Calu3 (cell line): ENCODE measurements at regions not wholly inside any gene's neighbourhood (a gene's known extent, or its start where the extent isn't known, plus 50 kb on each side); places are given as distances from the start of the nearest gene placed in this dataset.

Experiments
- BruUV-seq: library from RNA; stranded (reverse); fragments of 400-500 nt; replicated peaks from 2 replicates; lab custom pipeline; 2021; lab: Mats Ljungman, UMichigan
- CTCF ChIA-PET: fragments of 300-600 bp; sonication (Branson Sonifier 250); formaldehyde crosslinking; loops from one replicate; lab custom pipeline; 2022; ENCODE audit warnings: antibody characterized with exemption; lab: Charles Lee
- DNase-seq: peaks from one replicate; pipeline ENCODE4 v3.0.0; 2022
- H3K27ac Mint-ChIP-seq: one replicate; pipeline ENCODE4 v1.8.0; 2022; ENCODE audit warnings: mixed read lengths; ENCODE audit not compliant: unreplicated experiment
- H3K27me3 Mint-ChIP-seq: one replicate; pipeline ENCODE4 v1.8.0; 2022; ENCODE audit warnings: mixed read lengths; ENCODE audit not compliant: unreplicated experiment
- H3K36me3 Mint-ChIP-seq: one replicate; pipeline ENCODE4 v1.8.0; 2022; ENCODE audit warnings: mild to moderate bottlenecking, moderate library complexity, mixed read lengths; ENCODE audit not compliant: insufficient read depth, unreplicated experiment
- H3K4me1 Mint-ChIP-seq: one replicate; pipeline ENCODE4 v1.8.0; 2022; ENCODE audit warnings: mild to moderate bottlenecking, low read depth, mixed read lengths; ENCODE audit not compliant: unreplicated experiment
- H3K4me3 Mint-ChIP-seq: one replicate; pipeline ENCODE4 v1.8.0; 2022; ENCODE audit warnings: mild to moderate bottlenecking, low read depth, moderate library complexity, mixed read lengths; ENCODE audit not compliant: unreplicated experiment
- H3K9me3 Mint-ChIP-seq: one replicate; pipeline ENCODE4 v1.8.0; 2022; ENCODE audit warnings: low read depth, mixed read lengths; ENCODE audit not compliant: unreplicated experiment
- intact Hi-C: fragments of 100-400 bp; cut with micrococcal nuclease; formaldehyde crosslinking; loops from one replicate; pipeline ENCODE4 v1.10.0; 2022; ENCODE audit not compliant: unreplicated experiment
- TF ChIP-seq, protein P1 (sequence below): fragments of 200-600 bp; IDR thresholded peaks from one replicate; pipeline ENCODE4 v1.8.0; 2022; ENCODE audit warnings: antibody characterized with exemption; ENCODE audit not compliant: unreplicated experiment

DNA sequence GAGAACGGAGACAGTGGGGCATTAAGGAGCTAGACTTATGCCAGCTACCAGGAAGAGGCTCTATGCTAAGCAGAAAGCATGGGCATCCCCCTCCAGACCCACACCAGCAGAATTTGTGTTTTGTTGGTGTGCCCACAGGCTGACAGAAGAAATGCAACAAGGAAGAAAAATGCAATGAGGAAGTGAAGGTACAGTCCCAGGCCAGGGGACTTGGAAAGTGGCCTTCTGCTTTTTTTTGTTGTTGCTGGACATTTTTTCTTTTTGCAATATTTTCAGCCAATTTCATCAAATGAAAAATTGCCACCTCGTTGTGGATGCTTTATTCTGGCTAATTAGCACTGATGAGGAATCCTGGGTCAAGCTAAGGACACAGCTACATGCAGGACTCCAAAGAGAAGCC lies 167.7 kb downstream of the TSHZ3 start:
- no peaks in the 10 kb centered on the region for H3K27me3 Mint-ChIP-seq
- no peak overlapping the region for H3K4me3 Mint-ChIP-seq
- no TSS peak for BruUV-seq
- H3K9me3 Mint-ChIP-seq: peaks cover 23% of the 10 kb centered on the region
- DNase-seq: no peak
- no peak overlapping the region for H3K27ac Mint-ChIP-seq
- intact Hi-C loops: no loop called here
- CTCF ChIA-PET: no interaction called here
- TF ChIP-seq, protein P1, sequence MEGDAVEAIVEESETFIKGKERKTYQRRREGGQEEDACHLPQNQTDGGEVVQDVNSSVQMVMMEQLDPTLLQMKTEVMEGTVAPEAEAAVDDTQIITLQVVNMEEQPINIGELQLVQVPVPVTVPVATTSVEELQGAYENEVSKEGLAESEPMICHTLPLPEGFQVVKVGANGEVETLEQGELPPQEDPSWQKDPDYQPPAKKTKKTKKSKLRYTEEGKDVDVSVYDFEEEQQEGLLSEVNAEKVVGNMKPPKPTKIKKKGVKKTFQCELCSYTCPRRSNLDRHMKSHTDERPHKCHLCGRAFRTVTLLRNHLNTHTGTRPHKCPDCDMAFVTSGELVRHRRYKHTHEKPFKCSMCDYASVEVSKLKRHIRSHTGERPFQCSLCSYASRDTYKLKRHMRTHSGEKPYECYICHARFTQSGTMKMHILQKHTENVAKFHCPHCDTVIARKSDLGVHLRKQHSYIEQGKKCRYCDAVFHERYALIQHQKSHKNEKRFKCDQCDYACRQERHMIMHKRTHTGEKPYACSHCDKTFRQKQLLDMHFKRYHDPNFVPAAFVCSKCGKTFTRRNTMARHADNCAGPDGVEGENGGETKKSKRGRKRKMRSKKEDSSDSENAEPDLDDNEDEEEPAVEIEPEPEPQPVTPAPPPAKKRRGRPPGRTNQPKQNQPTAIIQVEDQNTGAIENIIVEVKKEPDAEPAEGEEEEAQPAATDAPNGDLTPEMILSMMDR: no peak
- H3K4me1 Mint-ChIP-seq: no peaks in the 10 kb centered on the region
- H3K36me3 Mint-ChIP-seq: no peaks in the 10 kb centered on the region

DNA sequence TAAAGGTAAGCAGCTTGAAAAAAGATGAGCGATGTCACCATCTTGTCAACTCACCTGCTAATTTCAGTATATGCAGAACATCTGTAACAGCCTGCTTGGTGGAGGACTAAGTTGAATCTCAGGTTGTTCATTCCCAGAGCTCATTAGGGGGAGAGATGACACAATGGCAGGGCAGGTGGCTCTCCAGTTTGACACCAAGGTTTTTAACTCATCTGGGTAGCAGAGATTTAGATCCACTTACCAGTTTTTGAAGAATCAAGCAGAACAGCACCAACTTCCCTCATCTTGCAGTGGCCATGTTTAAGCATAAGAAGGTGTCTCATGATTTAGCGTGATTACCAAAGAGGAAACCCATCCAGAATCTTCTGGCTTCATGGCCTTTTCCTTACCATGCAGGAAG lies 168.3 kb downstream of the TSHZ3 start:
- no TSS peak for BruUV-seq
- CTCF ChIA-PET: no interaction called here
- H3K9me3 Mint-ChIP-seq: peaks cover 23% of the 10 kb centered on the region
- intact Hi-C loops: no loop called here
- H3K4me3 Mint-ChIP-seq: no peak overlapping the region
- no peaks in the 10 kb centered on the region for H3K27me3 Mint-ChIP-seq
- TF ChIP-seq, protein P1: no peak
- no peak for DNase-seq
- H3K36me3 Mint-ChIP-seq: no peaks in the 10 kb centered on the region
- H3K27ac Mint-ChIP-seq: no peak overlapping the region
- H3K4me1 Mint-ChIP-seq: no peaks in the 10 kb centered on the region

GRCh38 chr19:31179471-31179852 lies 169.8 kb downstream of the TSHZ3 start:
- TF ChIP-seq, protein P1: no peak
- Mint-ChIP-seq H3K4me1 (no peaks in the 10 kb centered on the region), H3K4me3 (no peak overlapping the region), H3K36me3 (no peaks in the 10 kb centered on the region), H3K9me3 (peaks cover 28% of the 10 kb centered on the region), H3K27ac (no peak overlapping the region), H3K27me3 (no peaks in the 10 kb centered on the region)
- intact Hi-C loops: no loop called here
- CTCF ChIA-PET: interaction anchor here (0.7 kb wide), 1 partner anchor 8 kb away, joined by 3 read pairs; no protein-coding TSS in a partner anchor
- no TSS peak for BruUV-seq
- no peak for DNase-seq

DNA sequence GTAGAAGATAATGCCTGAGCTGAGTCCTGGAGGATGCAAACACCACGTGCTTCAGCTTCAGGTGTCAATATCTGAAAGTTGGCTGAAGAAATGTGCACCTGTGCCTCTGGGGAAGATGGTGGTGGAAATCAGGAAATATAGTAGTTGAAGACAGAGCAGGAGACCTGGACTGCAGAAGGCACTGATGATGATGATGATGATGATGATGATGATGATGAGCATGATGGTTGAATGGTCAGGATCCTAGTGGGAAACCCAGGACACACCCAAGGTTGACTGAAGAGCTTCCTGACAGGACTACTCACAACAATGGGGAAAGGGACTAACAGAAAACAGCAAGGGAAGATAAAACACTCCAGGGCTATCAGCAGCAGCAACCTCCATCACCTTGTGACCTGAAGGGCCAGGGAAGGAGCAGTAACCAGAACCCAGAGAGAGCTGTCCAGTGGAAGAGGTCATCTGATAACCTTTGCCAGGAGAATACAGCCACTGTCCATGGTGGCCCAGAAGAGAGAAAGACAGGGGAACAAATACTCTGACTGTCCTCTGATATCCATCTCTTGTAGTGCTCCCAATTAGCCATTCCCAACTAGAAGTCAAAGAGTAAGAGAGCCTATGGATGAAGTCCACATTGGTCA lies 170.3 kb downstream of the TSHZ3 start:
- no peaks in the 10 kb centered on the region for H3K4me1 Mint-ChIP-seq
- H3K9me3 Mint-ChIP-seq: peaks cover 28% of the 10 kb centered on the region
- H3K36me3 Mint-ChIP-seq: no peaks in the 10 kb centered on the region
- no peak overlapping the region for H3K4me3 Mint-ChIP-seq
- TF ChIP-seq, protein P1: no peak
- no peak for DNase-seq
- intact Hi-C loops: no loop called here
- no TSS peak for BruUV-seq
- no peak overlapping the region for H3K27ac Mint-ChIP-seq
- CTCF ChIA-PET: no interaction called here
- H3K27me3 Mint-ChIP-seq: no peaks in the 10 kb centered on the region
